H1 (cell line): ENCODE measurements at regions not wholly inside any gene's neighbourhood (a gene's known extent, or its start where the extent isn't known, plus 50 kb on each side); places are given as distances from the start of the nearest gene placed in this dataset.

Source experiments
- ASH2L ChIP-seq: fragments of 200-600, 300-600 bp; sonication (generic); IDR thresholded peaks from one replicate; pipeline ENCODE4 v1.7.1; 2017; ENCODE audit warnings: low read length
- JUN ChIP-seq: IDR thresholded peaks from 2 replicates; pipeline ENCODE4 v1.6.1; 2011; ENCODE audit warnings: low read depth, mild to moderate bottlenecking, improper control_type of control experiment, low read length
- KDM5A ChIP-seq: fragments of 200-600 bp; IDR thresholded peaks from 2 replicates; pipeline ENCODE4 v1.7.1; 2012; ENCODE audit warnings: mild to moderate bottlenecking, low read length, inconsistent platforms, mixed read lengths

DNA sequence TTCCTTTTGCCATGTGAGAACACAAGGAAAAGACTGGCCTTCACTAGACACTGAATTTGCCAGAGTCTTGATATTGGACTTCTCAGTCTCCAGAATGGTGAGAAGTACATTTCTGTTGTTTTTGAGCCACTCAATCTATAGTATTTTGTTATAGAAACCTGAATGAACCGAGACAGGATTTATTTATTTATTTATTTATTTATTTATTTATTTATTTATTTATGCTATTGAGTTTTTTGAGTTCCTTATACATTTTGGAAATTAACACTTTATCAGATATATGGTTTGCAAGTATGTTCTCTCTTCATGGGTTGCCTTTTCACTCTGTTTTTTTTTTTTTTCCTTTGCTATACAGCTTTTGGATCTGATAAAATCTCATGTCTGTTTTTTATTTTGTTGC is 319.0 kb upstream of the PCDH20 start (continued):
- TF ChIP-seq JUN (no peak), ASH2L (no peak), KDM5A (no peak)
